ENCODE measurements at regions not wholly inside any gene's neighbourhood (a gene's known extent, or its start where the extent isn't known, plus 50 kb on each side); places are given as distances from the start of the nearest gene placed in this dataset.
A peak's percentile ranks its signal among the peaks of the same experiment; 100 is the strongest.

DNA sequence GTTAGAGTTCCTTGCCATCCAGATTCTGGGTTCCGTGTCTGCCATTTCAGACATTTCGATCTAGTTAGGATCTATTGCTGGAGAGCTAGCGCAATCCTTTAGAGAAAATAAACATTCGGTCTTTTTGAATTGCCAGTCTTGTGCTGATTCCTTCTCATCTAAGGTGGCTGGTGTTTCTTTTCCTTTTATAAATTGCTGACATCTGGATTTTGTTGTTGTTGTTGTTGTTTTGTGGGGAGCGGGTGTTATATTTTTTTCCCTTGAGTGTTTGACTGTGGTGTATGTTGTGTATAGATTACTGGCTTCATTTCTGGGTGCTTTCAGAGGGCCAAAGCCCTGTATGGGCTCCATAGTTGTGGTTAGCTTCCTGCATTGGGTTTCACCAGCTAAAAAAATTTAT is 128.5 kb upstream of the LRP1B start:
- DNase-seq (ENCODE audit: low read depth): no peak

GRCh38 chr2:142254031-142254430 is 123.2 kb upstream of the LRP1B start:
- no peak for DNase-seq (ENCODE audit: low read depth)

DNA sequence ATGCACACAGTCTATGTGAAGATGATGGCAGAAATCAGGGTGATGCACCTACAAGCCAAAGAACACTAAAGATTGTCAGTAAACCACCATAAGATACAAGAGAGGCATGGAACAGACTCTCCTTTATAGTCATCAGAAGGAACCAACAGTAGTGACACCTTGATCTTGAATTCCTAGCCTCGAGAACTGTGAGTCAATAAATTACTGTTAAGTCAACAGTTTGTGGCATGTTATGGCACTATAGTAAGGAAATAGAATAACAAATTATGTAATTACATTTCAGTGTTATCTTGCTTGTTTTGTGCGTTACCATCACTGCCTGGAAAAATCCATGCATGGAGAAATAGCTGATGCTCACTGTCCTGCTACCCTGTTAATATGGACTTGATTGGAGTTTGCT is 110.2 kb upstream of the LRP1B start:
- DNase-seq (ENCODE audit: low read depth): no peak

DNA sequence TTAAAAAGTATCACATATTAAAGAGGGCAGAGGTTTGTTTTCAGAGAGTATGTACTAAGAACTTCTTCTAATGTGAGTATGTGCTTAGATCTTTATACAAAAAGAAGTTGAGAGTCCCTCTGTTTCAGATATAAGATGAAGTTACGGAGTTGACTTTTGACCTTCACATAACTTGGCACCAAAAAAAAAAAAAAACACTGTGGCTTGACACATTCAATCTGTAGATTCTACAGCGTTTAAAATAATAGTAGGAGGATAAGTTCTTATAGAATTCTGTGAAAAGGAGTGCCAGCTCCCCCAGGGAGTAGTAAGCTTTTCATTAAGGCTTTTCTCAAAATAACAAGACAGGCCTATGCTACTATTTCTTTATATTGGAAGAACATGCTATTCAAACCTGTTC is 105.4 kb upstream of the LRP1B start:
- DNase-seq (ENCODE audit: low read depth): no peak

DNA sequence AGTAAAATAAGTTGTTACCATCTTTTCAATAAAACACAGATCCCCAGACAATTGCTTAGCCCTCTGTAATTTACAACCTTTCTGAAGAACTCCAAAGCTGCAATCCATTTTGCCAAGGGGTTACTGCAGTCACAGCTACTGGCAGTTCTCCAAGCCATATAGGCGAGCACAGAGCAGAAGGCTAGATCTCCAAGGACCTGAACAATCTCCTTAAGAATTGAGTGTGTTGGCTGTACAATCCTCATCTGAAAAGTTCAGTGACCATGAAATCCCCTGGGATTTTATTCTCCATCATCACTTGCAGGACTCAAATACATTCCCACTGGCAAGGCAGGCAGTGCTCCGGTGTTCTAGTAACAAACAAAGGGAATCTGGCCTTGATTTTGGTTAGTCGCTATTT is 103.9 kb upstream of the LRP1B start:
- no peak for DNase-seq (ENCODE audit: low read depth)

- DNase-seq (ENCODE audit: low read depth): no peak
Measured at GRCh38 chr2:142223309-142223708, 92.5 kb upstream of the LRP1B start.

DNA sequence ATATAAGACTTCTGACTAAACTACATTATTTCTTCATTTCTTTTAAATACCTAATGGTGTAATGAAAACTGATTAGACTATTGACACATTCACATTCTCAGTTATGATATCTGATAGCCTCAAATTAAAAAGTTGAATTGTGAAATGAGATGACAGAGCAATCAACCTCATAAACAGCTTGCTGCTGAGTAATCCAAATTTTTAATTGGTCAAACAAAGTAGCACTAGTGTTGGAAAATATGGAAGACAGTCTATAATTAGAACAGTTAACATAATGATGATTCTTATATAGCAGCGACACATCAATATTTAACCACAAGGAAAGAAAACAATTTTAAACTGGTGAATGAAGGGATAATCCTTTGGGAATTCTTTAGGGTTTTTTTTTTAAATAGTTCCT is 91.9 kb upstream of the LRP1B start:
- DNase-seq (ENCODE audit: low read depth): no peak

- DNase-seq (ENCODE audit: low read depth): no peak
Measured at GRCh38 chr2:142220901-142221300, 90.1 kb upstream of the LRP1B start.

GRCh38 chr2:142220239-142220638 is 89.4 kb upstream of the LRP1B start:
- DNase-seq (ENCODE audit: low read depth): no peak

- no peak for DNase-seq (ENCODE audit: low read depth)
Measured at GRCh38 chr2:142218471-142218870, 87.7 kb upstream of the LRP1B start.

DNA sequence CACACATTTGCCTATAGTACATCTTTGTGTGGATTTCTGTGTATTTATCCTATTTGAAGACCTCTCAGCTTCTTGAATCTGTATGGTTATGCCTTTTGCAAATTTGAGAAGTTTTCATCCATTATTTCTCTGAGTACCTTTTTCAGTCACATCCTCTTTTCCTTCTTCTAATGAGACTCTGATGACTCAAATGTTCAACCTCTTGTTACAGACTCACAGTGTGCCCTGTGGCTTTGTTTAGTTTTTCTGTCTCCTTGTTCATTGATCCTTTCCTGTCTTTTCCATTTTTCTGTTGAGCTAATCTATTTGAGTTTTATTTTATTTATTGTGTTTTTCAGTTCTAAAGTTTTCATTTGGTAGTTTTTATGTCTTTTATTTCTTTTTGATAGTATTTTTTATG is 87.0 kb upstream of the LRP1B start:
- no peak for DNase-seq (ENCODE audit: low read depth)

GRCh38 chr2:142200062-142200461 is 69.2 kb upstream of the LRP1B start:
- DNase-seq (ENCODE audit: low read depth): no peak

DNA sequence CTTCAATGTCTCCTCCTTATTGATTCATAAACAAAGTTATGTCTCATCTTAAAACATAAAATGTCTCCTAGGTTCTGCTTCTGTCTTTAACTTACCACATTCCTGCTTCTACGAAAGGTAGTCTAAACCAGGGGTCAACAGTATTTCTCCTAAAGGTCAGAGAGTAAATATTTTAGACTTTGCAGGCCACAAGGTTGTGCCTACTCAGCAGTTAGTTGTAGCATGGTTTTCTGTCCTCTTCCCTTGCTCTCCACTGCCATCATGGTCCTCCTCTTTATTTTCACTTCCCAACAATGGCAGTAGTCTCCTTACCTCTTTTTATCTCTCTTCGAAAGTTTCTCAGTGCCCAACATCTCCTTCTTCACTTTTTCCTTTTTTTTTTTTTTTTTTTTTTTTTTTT is 68.3 kb upstream of the LRP1B start:
- no peak for DNase-seq (ENCODE audit: low read depth)

DNA sequence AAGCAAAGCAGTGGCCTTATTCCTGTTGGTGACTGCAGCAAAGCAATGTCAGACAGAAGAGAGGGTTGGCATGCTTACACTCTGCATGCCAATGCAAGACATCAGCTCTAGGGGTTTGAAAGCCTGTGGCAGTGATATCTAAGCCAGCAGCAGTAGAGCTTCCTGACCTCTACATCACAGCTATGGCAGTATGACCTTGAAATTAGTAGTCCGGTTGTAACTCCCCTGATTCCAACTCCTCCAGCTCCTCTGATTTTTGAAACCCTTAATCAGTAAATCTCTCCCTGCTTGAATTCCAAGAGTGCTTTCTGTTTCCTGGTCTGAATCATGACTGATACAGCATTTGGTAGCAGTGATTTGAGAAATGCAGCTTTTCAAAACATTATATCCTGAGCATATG is 60.0 kb upstream of the LRP1B start:
- DNase-seq (ENCODE audit: low read depth): no peak

GRCh38 chr2:142189501-142189900 is 58.7 kb upstream of the LRP1B start:
- DNase-seq (ENCODE audit: low read depth): no peak

GRCh38 chr2:142188562-142188961 is 57.7 kb upstream of the LRP1B start:
- DNase-seq (ENCODE audit: low read depth): no peak

- DNase-seq (ENCODE audit: low read depth): peak; percentile 19
Measured at GRCh38 chr2:142180820-142181533, 50.2 kb upstream of the LRP1B start.

Measured in RPMI7951 (cell line).